ENCODE measurements at regions not wholly inside any gene's neighbourhood (a gene's known extent, or its start where the extent isn't known, plus 50 kb on each side); places are given as distances from the start of the nearest gene placed in this dataset.
A peak's percentile ranks its signal among the peaks of the same experiment; 100 is the strongest.

- peak overlapping the region; percentile 72; the same call in 1 of the 2 replicates for H2AFZ ChIP-seq (ENCODE audit: low read depth)
- DNase-seq = no peak
- no peaks in the 10 kb centered on the region for H3K27me3 ChIP-seq (ENCODE audit: insufficient read depth)
- no peak overlapping the region for H3K9ac ChIP-seq
- CTCF ChIA-PET = interaction anchor here (1.0 kb wide), 1 partner anchor 59 kb away, joined by 3 read pairs; no protein-coding TSS in a partner anchor
- POLR2A ChIA-PET = no interaction called here
- H4K20me1 ChIP-seq (ENCODE audit: insufficient read depth) = no peaks in the 10 kb centered on the region
- H3K4me2 ChIP-seq = no peak overlapping the region; the same call in 1 of the 2 replicates
- no peak overlapping the region for H3K4me3 ChIP-seq (ENCODE audit: low read depth in 2 of 2, low read length in 1 of 2)
- 86% methylated on average over 4 of the region's 4 CpGs for WGBS (ENCODE audit: low lambda C conversion rate)
- peaks cover 7 to 21% of the 10 kb centered on the region in 2 experiments for H3K4me1 ChIP-seq (ENCODE audit: control insufficient read depth in 1 of 2, insufficient read depth in 2 of 2, low read depth in 1 of 2, low read length in 1 of 2)
- TF ChIP-seq ZBTB33 (IDR thresholded peaks at IDR 0.05; ENCODE audit: borderline replicate concordance, low read depth) (no peak), RCOR1 (IDR thresholded peaks at IDR 0.05; ENCODE audit: low read length) (no peak), ELF1 (IDR thresholded peaks at IDR 0.05) (no peak), MXI1 (IDR thresholded peaks at IDR 0.05; ENCODE audit: low read depth, low read length) (no peak), IRF3 (IDR thresholded peaks at IDR 0.05; ENCODE audit: low read depth, low read length) (no peak), JUND (IDR thresholded peaks at IDR 0.05) (no peak), CHD2 (IDR thresholded peaks at IDR 0.05; ENCODE audit: low read length, partially characterized antibody) (no peak), YY1 (IDR thresholded peaks at IDR 0.05; ENCODE audit: low read depth) (no peak), EZH2phosphoT487 (IDR thresholded peaks at IDR 0.05; ENCODE audit: borderline replicate concordance, low read depth) (no peak), PBX3 (IDR thresholded peaks at IDR 0.05) (no peak), SMC3 (IDR thresholded peaks at IDR 0.05; ENCODE audit: low read depth, low read length) (no peak), USF1 (IDR thresholded peaks at IDR 0.05; ENCODE audit: borderline replicate concordance, low read depth) (no peak), TCF12 (IDR thresholded peaks at IDR 0.05) (no peak), RAD21 (IDR thresholded peaks at IDR 0.05; ENCODE audit: low read length) (no peak), GATA2 (CRISPR knock-in tag; IDR thresholded peaks at IDR 0.05) (no peak), FOXM1 (IDR thresholded peaks at IDR 0.05; ENCODE audit: low read depth) (no peak)
- no peak overlapping the region; a peak in 1 of 4 replicates for H3K27ac ChIP-seq (ENCODE audit: low read depth in 2 of 2, low read length in 1 of 2)
- H3K79me2 ChIP-seq (ENCODE audit: insufficient read depth) = no peaks in the 10 kb centered on the region
- no peaks in the 10 kb centered on the region for H3K9me3 ChIP-seq
- H3K36me3 ChIP-seq (replicated peaks in 1 of 2; ENCODE audit: control insufficient read depth in 1 of 2, insufficient read depth in 2 of 2, low read length in 1 of 2) = no peaks in the 10 kb centered on the region
- no peaks in the 10 kb centered on the region for H3K9me2 ChIP-seq
- no peaks in the 10 kb centered on the region for H3F3A ChIP-seq (replicated peaks; ENCODE audit: insufficient read depth)
Measured at GRCh38 chr12:68406911-68407310, 74.7 kb upstream of the MDM1 start.
